ENCODE measurements at regions not wholly inside any gene's neighbourhood (a gene's known extent, or its start where the extent isn't known, plus 50 kb on each side); places are given as distances from the start of the nearest gene placed in this dataset.
A peak's percentile ranks its signal among the peaks of the same experiment; 100 is the strongest.

DNA sequence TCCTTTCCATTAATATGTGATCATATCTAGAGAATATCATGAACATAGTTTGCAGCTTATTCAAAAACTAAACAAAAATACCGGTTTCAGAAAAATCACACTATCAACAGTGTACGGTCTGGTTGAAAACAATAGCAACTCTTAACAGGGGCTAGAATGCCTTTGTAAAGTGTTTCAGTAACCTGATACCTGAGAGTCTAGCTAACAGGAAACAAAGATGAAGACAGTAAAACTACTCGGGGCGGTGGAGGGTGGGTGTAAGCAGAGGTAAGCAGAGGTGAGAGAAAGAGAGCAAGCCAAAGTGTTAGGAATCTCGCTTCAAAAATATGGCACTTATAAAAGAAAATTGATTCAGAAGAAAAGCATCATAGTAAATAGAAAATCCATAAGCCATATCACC lies 109.0 kb upstream of the RGPD4 start:
- H3K23ac ChIP-seq (ENCODE audit: low read depth, low read length, poor library complexity) = no peak overlapping the region
- H3K14ac ChIP-seq (ENCODE audit: low read length) = no peak overlapping the region
- H2AFZ ChIP-seq (ENCODE audit: low read length) = no peak overlapping the region
- no peak overlapping the region for H2BK12ac ChIP-seq (ENCODE audit: low read length)
- no peak overlapping the region for H3K4me2 ChIP-seq (ENCODE audit: insufficient read depth, low read length, poor library complexity, severe bottlenecking)
- no peaks in the 10 kb centered on the region for H3K36me3 ChIP-seq (replicated peaks in 1 of 2; ENCODE audit: control insufficient read depth in 2 of 2, insufficient read depth in 2 of 2, low read length in 2 of 2)
- no peak overlapping the region for H3K4ac ChIP-seq (ENCODE audit: low read length)
- whole genome bisulfite sequencing, 2 donors (ENCODE audit: extremely low coverage in 2 of 2, insufficient read length in 2 of 2, insufficient replicate concordance in 1 of 2) = no CpG with 5 or more reads among the region's 5 CpGs
- no peak overlapping the region for H2AK5ac ChIP-seq (ENCODE audit: low read depth, low read length)
- H3K27ac ChIP-seq (replicated peaks; ENCODE audit: low read length) = no peak overlapping the region
- H4K8ac ChIP-seq (ENCODE audit: low read depth, low read length) = no peak overlapping the region
- H2BK5ac ChIP-seq (ENCODE audit: low read length) = no peak overlapping the region
- no peak overlapping the region for H2BK120ac ChIP-seq (ENCODE audit: low read depth, low read length)
- no peak overlapping the region for H2BK15ac ChIP-seq (ENCODE audit: low read length)
- no peaks in the 10 kb centered on the region for H3K79me1 ChIP-seq (ENCODE audit: low read depth, low read length)
- H3K4me3 ChIP-seq (ENCODE audit: low read length in 2 of 2) = no peak overlapping the region
- no peak overlapping the region for H3K9ac ChIP-seq (ENCODE audit: low read depth, low read length, poor library complexity)
- no peaks in the 10 kb centered on the region for H3K27me3 ChIP-seq (ENCODE audit: control insufficient read depth in 3 of 3, insufficient read depth in 3 of 3, low read depth in 1 of 3, low read length in 3 of 3)
- H3K9me3 ChIP-seq (replicated peaks in 1 of 2; ENCODE audit: control insufficient read depth in 2 of 2, insufficient read depth in 1 of 2, low read depth in 1 of 2, low read length in 2 of 2) = no peaks in the 10 kb centered on the region
- peak; percentile 6 for DNase-seq (ENCODE audit: low spot score)
- no peak overlapping the region for H3K18ac ChIP-seq (ENCODE audit: low read length)
- peaks cover 0 to 4% of the 10 kb centered on the region in 2 donors for H3K4me1 ChIP-seq (ENCODE audit: control insufficient read depth in 2 of 2, insufficient read depth in 1 of 2, low read depth in 1 of 2, low read length in 2 of 2)
- H4K91ac ChIP-seq (ENCODE audit: low read depth, low read length, poor library complexity) = no peak overlapping the region

DNA sequence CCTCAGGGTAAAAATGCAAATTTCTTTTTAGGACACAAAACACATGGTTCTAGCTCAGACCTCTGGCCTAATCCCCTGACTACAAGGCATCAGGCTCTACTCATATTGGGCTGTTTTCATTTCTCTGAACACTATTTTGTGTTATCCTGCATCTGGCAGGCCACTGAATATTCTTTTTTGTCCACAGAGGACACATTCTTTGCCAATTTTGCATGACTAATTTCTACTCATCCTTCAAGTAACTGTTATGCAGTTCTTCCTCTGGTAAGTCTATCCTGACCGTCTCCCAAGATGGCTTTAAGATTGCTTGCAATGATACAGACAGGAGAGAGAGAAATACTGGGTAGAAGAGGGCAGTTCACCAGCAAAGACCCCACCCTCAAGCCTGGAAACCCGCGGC lies 107.6 kb upstream of the RGPD4 start:
- no peak overlapping the region for H3K4me3 ChIP-seq (ENCODE audit: low read length in 2 of 2)
- no peak overlapping the region for H3K4ac ChIP-seq (ENCODE audit: low read length)
- WGBS, 2 donors (ENCODE audit: extremely low coverage in 2 of 2, insufficient read length in 2 of 2, insufficient replicate concordance in 1 of 2) = no CpG with 5 or more reads among the region's 3 CpGs

DNA sequence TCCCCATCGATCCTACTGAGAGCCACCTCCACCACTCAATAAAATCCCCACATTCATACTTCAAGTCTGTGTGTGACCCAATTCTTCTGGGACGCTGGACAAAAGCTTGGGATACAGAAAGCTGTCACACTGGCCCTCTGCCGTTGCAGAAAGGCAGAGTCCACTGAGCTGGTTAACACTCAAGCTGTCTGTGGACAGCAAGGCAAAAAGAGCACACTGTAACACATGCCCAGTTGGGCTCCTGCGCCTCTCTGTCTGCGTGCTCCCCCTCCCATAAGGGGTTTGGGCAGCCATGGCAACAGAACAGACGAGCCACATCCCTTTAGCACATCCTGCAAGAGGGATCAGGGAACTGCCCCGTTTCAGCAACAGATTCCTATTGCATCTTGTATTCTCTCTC lies 106.9 kb upstream of the RGPD4 start:
- Histone ChIP-seq H2AK5ac (ENCODE audit: low read depth, low read length) (no peak overlapping the region), H3K9ac (ENCODE audit: low read depth, low read length, poor library complexity) (no peak overlapping the region), H3K4me1 (ENCODE audit: control insufficient read depth in 2 of 2, insufficient read depth in 1 of 2, low read depth in 1 of 2, low read length in 2 of 2) (peaks cover 0 to 4% of the 10 kb centered on the region in 2 donors), H3K23ac (ENCODE audit: low read depth, low read length, poor library complexity) (no peak overlapping the region), H3K4me3 (ENCODE audit: low read length in 2 of 2) (no peak overlapping the region), H3K79me1 (ENCODE audit: low read depth, low read length) (no peaks in the 10 kb centered on the region), H4K8ac (ENCODE audit: low read depth, low read length) (no peak overlapping the region), H3K27ac (replicated peaks; ENCODE audit: low read length) (no peak overlapping the region), H2AFZ (ENCODE audit: low read length) (no peak overlapping the region), H2BK15ac (ENCODE audit: low read length) (no peak overlapping the region), H3K9me3 (replicated peaks in 1 of 2; ENCODE audit: control insufficient read depth in 2 of 2, insufficient read depth in 1 of 2, low read depth in 1 of 2, low read length in 2 of 2) (no peaks in the 10 kb centered on the region), H3K4ac (ENCODE audit: low read length) (no peak overlapping the region), H3K4me2 (ENCODE audit: insufficient read depth, low read length, poor library complexity, severe bottlenecking) (no peak overlapping the region), H2BK12ac (ENCODE audit: low read length) (no peak overlapping the region), H3K27me3 (ENCODE audit: control insufficient read depth in 3 of 3, insufficient read depth in 3 of 3, low read depth in 1 of 3, low read length in 3 of 3) (no peaks in the 10 kb centered on the region), H2BK5ac (ENCODE audit: low read length) (no peak overlapping the region), H2BK120ac (ENCODE audit: low read depth, low read length) (no peak overlapping the region), H3K18ac (ENCODE audit: low read length) (peak overlapping the region; percentile 52), H4K91ac (ENCODE audit: low read depth, low read length, poor library complexity) (no peak overlapping the region), H3K14ac (ENCODE audit: low read length) (no peak overlapping the region), H3K36me3 (replicated peaks in 1 of 2; ENCODE audit: control insufficient read depth in 2 of 2, insufficient read depth in 2 of 2, low read length in 2 of 2) (no peaks in the 10 kb centered on the region)
- DNase-seq (ENCODE audit: low spot score) = no peak
- WGBS, 2 donors (ENCODE audit: extremely low coverage in 2 of 2, insufficient read length in 2 of 2, insufficient replicate concordance in 1 of 2) = no CpG with 5 or more reads among the region's 7 CpGs

More for the DNA sequence above, 107.6 kb upstream of the RGPD4 start:
- H3K27ac ChIP-seq (replicated peaks; ENCODE audit: low read length) = no peak overlapping the region
- H3K9ac ChIP-seq (ENCODE audit: low read depth, low read length, poor library complexity) = no peak overlapping the region
- H2AK5ac ChIP-seq (ENCODE audit: low read depth, low read length) = no peak overlapping the region
- H2BK120ac ChIP-seq (ENCODE audit: low read depth, low read length) = no peak overlapping the region
- no peak overlapping the region for H2BK15ac ChIP-seq (ENCODE audit: low read length)
- H3K14ac ChIP-seq (ENCODE audit: low read length) = no peak overlapping the region
- no peaks in the 10 kb centered on the region for H3K36me3 ChIP-seq (replicated peaks in 1 of 2; ENCODE audit: control insufficient read depth in 2 of 2, insufficient read depth in 2 of 2, low read length in 2 of 2)
- H3K23ac ChIP-seq (ENCODE audit: low read depth, low read length, poor library complexity) = no peak overlapping the region
- H3K4me2 ChIP-seq (ENCODE audit: insufficient read depth, low read length, poor library complexity, severe bottlenecking) = no peak overlapping the region
- H4K91ac ChIP-seq (ENCODE audit: low read depth, low read length, poor library complexity) = no peak overlapping the region
- H3K27me3 ChIP-seq (ENCODE audit: control insufficient read depth in 3 of 3, insufficient read depth in 3 of 3, low read depth in 1 of 3, low read length in 3 of 3) = no peaks in the 10 kb centered on the region
- H3K79me1 ChIP-seq (ENCODE audit: low read depth, low read length) = no peaks in the 10 kb centered on the region
- no peak overlapping the region for H2BK5ac ChIP-seq (ENCODE audit: low read length)
- H2BK12ac ChIP-seq (ENCODE audit: low read length) = no peak overlapping the region
- no peak for DNase-seq (ENCODE audit: low spot score)
- no peak overlapping the region for H3K18ac ChIP-seq (ENCODE audit: low read length)
- H3K4me1 ChIP-seq (ENCODE audit: control insufficient read depth in 2 of 2, insufficient read depth in 1 of 2, low read depth in 1 of 2, low read length in 2 of 2) = peaks cover 0 to 4% of the 10 kb centered on the region in 2 donors
- H4K8ac ChIP-seq (ENCODE audit: low read depth, low read length) = no peak overlapping the region
- no peak overlapping the region for H2AFZ ChIP-seq (ENCODE audit: low read length)
- no peaks in the 10 kb centered on the region for H3K9me3 ChIP-seq (replicated peaks in 1 of 2; ENCODE audit: control insufficient read depth in 2 of 2, insufficient read depth in 1 of 2, low read depth in 1 of 2, low read length in 2 of 2)

DNA sequence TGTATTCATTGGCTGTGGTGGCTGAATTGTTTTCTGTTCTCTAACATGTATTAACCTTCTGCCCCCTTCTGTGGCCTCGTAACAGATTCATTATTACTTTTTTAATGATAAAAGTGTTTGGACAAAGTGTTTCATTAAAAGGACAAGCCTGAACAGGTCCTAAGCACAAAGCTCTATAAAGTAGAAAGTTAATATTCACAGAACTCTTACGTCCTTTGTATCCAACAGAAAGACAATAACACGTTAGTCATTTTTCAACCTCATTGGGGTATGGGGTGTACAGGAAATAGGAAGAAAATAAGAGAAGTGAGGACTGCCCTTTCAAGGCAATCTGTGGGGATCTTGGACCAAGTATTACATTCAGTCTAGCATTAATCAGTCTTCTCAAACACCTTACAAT lies 105.5 kb upstream of the RGPD4 start:
- Histone ChIP-seq H3K36me3 (replicated peaks in 1 of 2; ENCODE audit: control insufficient read depth in 2 of 2, insufficient read depth in 2 of 2, low read length in 2 of 2) (no peaks in the 10 kb centered on the region), H3K14ac (ENCODE audit: low read length) (no peak overlapping the region), H3K4me3 (ENCODE audit: low read length in 2 of 2) (no peak overlapping the region), H4K8ac (ENCODE audit: low read depth, low read length) (no peak overlapping the region), H2AFZ (ENCODE audit: low read length) (no peak overlapping the region), H2BK15ac (ENCODE audit: low read length) (no peak overlapping the region), H4K91ac (ENCODE audit: low read depth, low read length, poor library complexity) (no peak overlapping the region), H2BK5ac (ENCODE audit: low read length) (no peak overlapping the region), H3K9me3 (replicated peaks in 1 of 2; ENCODE audit: control insufficient read depth in 2 of 2, insufficient read depth in 1 of 2, low read depth in 1 of 2, low read length in 2 of 2) (no peaks in the 10 kb centered on the region), H3K27ac (replicated peaks; ENCODE audit: low read length) (no peak overlapping the region), H2BK12ac (ENCODE audit: low read length) (no peak overlapping the region), H3K4ac (ENCODE audit: low read length) (no peak overlapping the region), H2AK5ac (ENCODE audit: low read depth, low read length) (no peak overlapping the region), H3K23ac (ENCODE audit: low read depth, low read length, poor library complexity) (no peak overlapping the region), H3K4me1 (ENCODE audit: control insufficient read depth in 2 of 2, insufficient read depth in 1 of 2, low read depth in 1 of 2, low read length in 2 of 2) (peaks cover 0 to 4% of the 10 kb centered on the region in 2 donors), H3K9ac (ENCODE audit: low read depth, low read length, poor library complexity) (no peak overlapping the region), H2BK120ac (ENCODE audit: low read depth, low read length) (no peak overlapping the region), H3K79me1 (ENCODE audit: low read depth, low read length) (no peaks in the 10 kb centered on the region), H3K18ac (ENCODE audit: low read length) (no peak overlapping the region), H3K4me2 (ENCODE audit: insufficient read depth, low read length, poor library complexity, severe bottlenecking) (no peak overlapping the region), H3K27me3 (ENCODE audit: control insufficient read depth in 3 of 3, insufficient read depth in 3 of 3, low read depth in 1 of 3, low read length in 3 of 3) (no peaks in the 10 kb centered on the region)
- no peak for DNase-seq (ENCODE audit: low spot score)
- no CpG with 5 or more reads among the region's 3 CpGs for WGBS, 2 donors (ENCODE audit: extremely low coverage in 2 of 2, insufficient read length in 2 of 2, insufficient replicate concordance in 1 of 2)
